Heart left ventricle (tissue), 16 donors: ENCODE measurements at regions not wholly inside any gene's neighbourhood (a gene's known extent, or its start where the extent isn't known, plus 50 kb on each side); places are given as distances from the start of the nearest gene placed in this dataset.
"Not testable (repeated sequence)": the region's sequence is repeated elsewhere in the genome, so short reads cannot be mapped to it uniquely, and the experiment has no call there.

Experiments
- ATAC-seq, 4 donors: fragments of 200-7000 bp; cut with Tn5 transposase; one replicate each; pipeline ENCODE4 v1.9.1; 2020 to 2022; ENCODE audit warnings: moderate library complexity in 4 of 4, mild to moderate bottlenecking in 3 of 4, moderate number of reproducible peaks in 1 of 4
- DNase-seq, 5 donors: peaks; one replicate each; pipeline ENCODE4 v3.0.0-alpha.2; 2020
- H3K27ac ChIP-seq, 12 donors: fragments of 200-600 bp; sonication (generic) in 4 of 12; one replicate each; pipeline versions ENCODE4 v1.5.0 to v1.8.0; 2016 to 2022; ENCODE audit warnings: mild to moderate bottlenecking in 2 of 12
- H3K27me3 ChIP-seq, 9 donors: fragments of 200-600 bp; sonication (generic) in 2 of 9; one replicate each; pipeline versions ENCODE4 v1.5.1 to v1.8.0; 2016 to 2022; ENCODE audit warnings: mild to moderate bottlenecking in 3 of 9
- H3K36me3 ChIP-seq, 9 donors: fragments of 200-600 bp; sonication (generic) in 2 of 9; one replicate each; pipeline versions ENCODE4 v1.5.0 to v1.8.0; 2018 to 2022; ENCODE audit warnings: mild to moderate bottlenecking in 2 of 9
- H3K4me1 ChIP-seq, 12 donors: fragments of 200-600 bp; sonication (generic) in 4 of 12; one replicate each; pipeline versions ENCODE4 v1.5.0 to v1.8.0; 2016 to 2022; ENCODE audit warnings: mild to moderate bottlenecking in 3 of 12
- H3K4me3 ChIP-seq, 12 donors: fragments of 200-600 bp; sonication (generic) in 4 of 12; one replicate each; pipeline versions ENCODE4 v1.5.0 to v1.8.0; 2017 to 2022; ENCODE audit warnings: mild to moderate bottlenecking in 9 of 12, moderate library complexity in 4 of 12
- H3K9me3 ChIP-seq, 12 donors: fragments of 200-600 bp; sonication (generic) in 4 of 12; one replicate each; pipeline versions ENCODE4 v1.5.0 to v1.8.0; 2016 to 2022; ENCODE audit warnings: mild to moderate bottlenecking in 1 of 12
- POLR2A ChIP-seq, 2 donors: fragments of 450-650 bp; IDR thresholded peaks; one replicate each; pipeline ENCODE4 v1.6.1; 2017; ENCODE audit warnings: antibody characterized with exemption in 2 of 2, mild to moderate bottlenecking in 2 of 2, moderate library complexity in 2 of 2
- WGBS, 4 donors: extraction: QIAGEN DNeasy Blood & Tissue Kit in 2 of 4; methylation state at CpG; one replicate each; pipeline versions ENCODE4 v1.1.5 to v1.1.7; 2013 to 2018; 5-methylcytosine and 5-hydroxymethylcytosine counted together
- intact Hi-C, 10 donors: fragments of 100-400 bp; cut with DNase I; formaldehyde crosslinking; loops; one replicate each; pipeline versions ENCODE4 v1.11.1 to v1.14.2; 2022
- TF ChIP-seq, protein P1 (sequence below), 12 donors: fragments of 200-600 bp; sonication (generic) in 4 of 12; IDR thresholded peaks; one replicate each; pipeline versions ENCODE4 v1.5.0 to v1.8.0; 2018 to 2022; ENCODE audit warnings: antibody characterized with exemption in 12 of 12, mild to moderate bottlenecking in 5 of 12
- donor health status: ischemic (EF 13 %, LVEDD 7.1; RV severe dilation, severe dysfunction).
- donor health status: healthy with polysubstance abuse.
- donor health status: DM: no; HTN: yes; CAD: no.
- donor health status: DM: no; HTN: no; CAD: no.
- donor health status: ischemic (EF 25% LVEDD 6.9; RV normal size, moderate dysfunction).
- donor health status: ischemic (EF 25% LVEDD 5.7; RV mildly dilated, moderate dysfunction).
- donor health status: healthy.
- donor health status: DM: yes; HTN: yes; CAD: no.
- donor health status: ischemic (EF 35%, LVEDD 5.7; RV mildly dilated, moderate dysfunction).
- donor health status: nonischemic (EF 11% LVEDD 7.7; RV severe dilation, severe dysfunction).
- donor health status: DM: yes; HTN: yes; CAD: no.
- donor health status: PGD.
- donor health status: ischemic (EF 29% LVEDD 5.4; RV normal size, mild dysfunction).
- donor health status: nonischemic (EF 23%, LVEDD 6.1; RV moderate dilation, normal function).

GRCh38 chr9:108048406-108049025 lies 558.9 kb upstream of the KLF4 start:
- TF ChIP-seq POLR2A (IDR thresholded peaks at IDR 0.05): no peak
- TF ChIP-seq, protein P1, sequence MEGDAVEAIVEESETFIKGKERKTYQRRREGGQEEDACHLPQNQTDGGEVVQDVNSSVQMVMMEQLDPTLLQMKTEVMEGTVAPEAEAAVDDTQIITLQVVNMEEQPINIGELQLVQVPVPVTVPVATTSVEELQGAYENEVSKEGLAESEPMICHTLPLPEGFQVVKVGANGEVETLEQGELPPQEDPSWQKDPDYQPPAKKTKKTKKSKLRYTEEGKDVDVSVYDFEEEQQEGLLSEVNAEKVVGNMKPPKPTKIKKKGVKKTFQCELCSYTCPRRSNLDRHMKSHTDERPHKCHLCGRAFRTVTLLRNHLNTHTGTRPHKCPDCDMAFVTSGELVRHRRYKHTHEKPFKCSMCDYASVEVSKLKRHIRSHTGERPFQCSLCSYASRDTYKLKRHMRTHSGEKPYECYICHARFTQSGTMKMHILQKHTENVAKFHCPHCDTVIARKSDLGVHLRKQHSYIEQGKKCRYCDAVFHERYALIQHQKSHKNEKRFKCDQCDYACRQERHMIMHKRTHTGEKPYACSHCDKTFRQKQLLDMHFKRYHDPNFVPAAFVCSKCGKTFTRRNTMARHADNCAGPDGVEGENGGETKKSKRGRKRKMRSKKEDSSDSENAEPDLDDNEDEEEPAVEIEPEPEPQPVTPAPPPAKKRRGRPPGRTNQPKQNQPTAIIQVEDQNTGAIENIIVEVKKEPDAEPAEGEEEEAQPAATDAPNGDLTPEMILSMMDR (IDR thresholded peaks at IDR 0.05): no peak
- DNase-seq: no peak
- H3K27ac ChIP-seq: no peak overlapping the region
- H3K36me3 ChIP-seq: no peaks in the 10 kb centered on the region
- no peak for ATAC-seq
- intact Hi-C loops: no loop called here
- peaks cover 0 to 11% (median 4%) of the 10 kb centered on the region in 12 donors for H3K9me3 ChIP-seq
- no peak overlapping the region for H3K4me3 ChIP-seq
- H3K27me3 ChIP-seq: peaks cover 0 to 4% (median 0%) of the 10 kb centered on the region in 9 donors
- H3K4me1 ChIP-seq: peaks cover 0 to 9% (median 5%) of the 10 kb centered on the region in 12 donors

DNA sequence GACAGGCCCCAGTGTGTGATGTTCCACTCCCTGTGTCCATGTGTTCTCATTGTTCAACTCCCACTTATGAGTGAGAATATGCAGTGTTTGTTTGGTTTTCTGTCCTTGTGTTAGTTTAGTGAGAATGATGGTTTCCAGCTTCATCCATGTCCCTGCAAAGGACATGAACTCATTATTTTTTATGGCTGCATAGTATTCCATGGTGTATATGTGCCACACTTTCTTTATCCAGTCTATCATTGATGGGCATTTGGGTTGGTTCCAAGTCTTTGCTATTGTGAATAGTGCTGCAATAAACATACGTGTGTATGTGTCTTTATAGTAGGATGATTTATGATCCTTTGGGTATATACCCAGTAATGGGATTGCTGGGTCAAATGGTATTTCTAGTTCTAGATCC lies 558.2 kb upstream of the KLF4 start:
- H3K27ac ChIP-seq, H3K27me3 ChIP-seq, H3K4me3 ChIP-seq, H3K4me1 ChIP-seq, DNase-seq, intact Hi-C loops, ATAC-seq, H3K36me3 ChIP-seq: not testable (repeated sequence)
- peaks cover 0 to 19% (median 7%) of the 10 kb centered on the region in 12 donors for H3K9me3 ChIP-seq
- 89 to 96% (median 93%) methylated on average over 1 of the region's 1 CpG for WGBS, 4 donors

DNA sequence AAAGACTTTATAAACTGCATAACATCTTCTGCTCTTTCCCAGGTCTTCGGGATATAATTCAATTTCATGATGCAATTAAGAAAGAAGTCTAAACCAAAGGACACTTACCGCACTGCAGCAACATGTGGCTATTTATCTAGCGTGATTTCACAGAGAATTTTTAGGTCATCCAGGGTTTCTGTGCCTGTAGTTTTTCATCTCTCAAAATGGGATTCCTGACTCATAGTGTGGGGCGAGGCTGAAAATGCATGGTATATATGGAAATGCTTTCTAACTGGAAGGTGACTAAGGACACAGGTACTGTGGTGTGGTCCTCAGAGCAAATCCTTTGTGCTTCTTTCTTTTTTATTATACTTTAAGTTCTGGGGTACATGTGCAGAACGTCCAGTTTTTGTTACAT lies 557.7 kb upstream of the KLF4 start:
- Histone ChIP-seq H3K27ac (no peak overlapping the region), H3K4me3 (no peak overlapping the region), H3K9me3 (peaks cover 0 to 22% (median 7%) of the 10 kb centered on the region in 12 donors), H3K36me3 (no peaks in the 10 kb centered on the region), H3K27me3 (peaks cover 0 to 4% (median 0%) of the 10 kb centered on the region in 9 donors), H3K4me1 (no peaks in the 10 kb centered on the region)
- DNase-seq: no peak
- intact Hi-C loops: no loop called here
- TF ChIP-seq, protein P1 (IDR thresholded peaks at IDR 0.05): no peak
- TF ChIP-seq POLR2A (IDR thresholded peaks at IDR 0.05): no peak
- ATAC-seq: no peak
- WGBS, 4 donors: 89 to 93% (median 91%) methylated on average over 5 of the region's 5 CpGs

GRCh38 chr9:108045851-108046250 lies 556.3 kb upstream of the KLF4 start:
- WGBS, 4 donors: 78 to 100% (median 98%) methylated on average over 1 of the region's 1 CpG
- DNase-seq (no peak), ATAC-seq (no peak)
- Histone ChIP-seq H3K27me3 (peaks cover 0 to 4% (median 0%) of the 10 kb centered on the region in 9 donors), H3K27ac (no peak overlapping the region), H3K36me3 (no peaks in the 10 kb centered on the region), H3K4me3 (no peak overlapping the region), H3K4me1 (no peaks in the 10 kb centered on the region), H3K9me3 (peaks cover 0 to 22% (median 7%) of the 10 kb centered on the region in 12 donors)
- intact Hi-C loops: no loop called here
- no peak for TF ChIP-seq POLR2A (IDR thresholded peaks at IDR 0.05)
- TF ChIP-seq, protein P1 (IDR thresholded peaks at IDR 0.05): no peak

DNA sequence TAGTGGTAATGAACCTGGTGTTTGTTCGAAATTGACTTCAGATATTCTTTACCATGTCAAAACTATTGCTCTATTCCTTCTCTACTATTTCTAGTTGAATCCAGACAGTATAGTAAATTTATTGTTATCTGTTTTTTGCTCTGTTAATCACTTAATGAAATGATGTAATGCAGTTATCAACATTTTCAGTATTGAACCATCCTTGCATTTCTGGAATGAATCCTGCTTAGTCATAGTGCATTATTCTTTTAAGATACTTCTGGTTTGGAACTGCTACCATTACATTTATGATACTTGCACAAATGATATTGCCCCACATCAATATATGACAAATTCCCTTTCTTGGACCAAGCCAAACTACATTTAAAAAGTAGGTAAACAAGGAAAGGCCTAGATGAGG lies 554.0 kb upstream of the KLF4 start:
- H3K4me1 ChIP-seq: no peaks in the 10 kb centered on the region
- TF ChIP-seq, protein P1 (IDR thresholded peaks at IDR 0.05): no peak
- no peak for TF ChIP-seq POLR2A (IDR thresholded peaks at IDR 0.05)
- H3K9me3 ChIP-seq: peaks cover 0 to 22% (median 7%) of the 10 kb centered on the region in 12 donors
- intact Hi-C loops: no loop called here
- peaks cover 0 to 3% (median 0%) of the 10 kb centered on the region in 9 donors for H3K27me3 ChIP-seq
- DNase-seq (no peak), ATAC-seq (no peak)
- 94 to 95% (median 95%) methylated on average over 1 of the region's 1 CpG for WGBS, 4 donors
- H3K4me3 ChIP-seq: no peak overlapping the region
- no peaks in the 10 kb centered on the region for H3K36me3 ChIP-seq
- H3K27ac ChIP-seq: no peak overlapping the region
